D721Med (cell line): ENCODE measurements at regions not wholly inside any gene's neighbourhood (a gene's known extent, or its start where the extent isn't known, plus 50 kb on each side); places are given as distances from the start of the nearest gene placed in this dataset.

Experiments used
- DNase-seq: peaks from one replicate; pipeline ENCODE4 v3.0.0; 2011; ENCODE audit warnings: low spot score; ENCODE audit not compliant: insufficient read length
- FAIRE-seq: peaks from 2 replicates; lab custom pipeline; 2011; peaks lifted over from hg19 to GRCh38; lab: Jason Lieb, UNC
- TF ChIP-seq, protein P1 (sequence below): IDR thresholded peaks from 2 replicates; pipeline ENCODE4 v1.5.1; 2012; ENCODE audit warnings: mild to moderate bottlenecking, control low read depth; ENCODE audit not compliant: insufficient read depth; ENCODE audit errors: missing control alignments

DNA sequence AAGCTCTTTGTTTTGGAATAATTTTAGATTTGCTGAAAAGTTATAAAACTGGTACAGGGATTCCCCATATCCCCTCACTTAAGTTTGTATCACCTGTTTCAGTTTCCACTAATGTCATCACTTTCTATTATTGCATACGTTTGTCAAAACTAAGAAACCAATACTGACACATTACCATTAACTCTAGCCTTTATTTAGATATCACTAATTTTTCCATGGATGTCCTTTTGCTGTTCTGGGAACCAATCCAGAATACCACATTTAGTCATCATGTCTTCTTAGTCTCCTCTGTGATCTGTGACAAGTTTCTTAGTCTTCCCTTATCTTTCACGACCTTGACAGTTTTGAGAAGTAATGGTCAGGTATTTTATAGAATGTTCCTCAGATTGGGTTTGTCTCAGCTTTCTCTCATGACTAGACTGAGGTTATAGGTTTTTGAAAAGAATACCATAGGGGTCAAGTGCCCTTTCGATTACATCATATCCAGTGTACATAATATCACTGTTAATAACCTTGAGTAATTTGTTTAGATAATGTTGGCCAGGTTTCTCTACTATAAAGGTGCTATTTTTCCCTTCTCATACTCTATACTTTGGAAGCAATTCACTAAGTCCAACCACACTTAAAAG is 51.9 kb upstream of the NMUR2 start:
- no peak for DNase-seq
- TF ChIP-seq, protein P1, sequence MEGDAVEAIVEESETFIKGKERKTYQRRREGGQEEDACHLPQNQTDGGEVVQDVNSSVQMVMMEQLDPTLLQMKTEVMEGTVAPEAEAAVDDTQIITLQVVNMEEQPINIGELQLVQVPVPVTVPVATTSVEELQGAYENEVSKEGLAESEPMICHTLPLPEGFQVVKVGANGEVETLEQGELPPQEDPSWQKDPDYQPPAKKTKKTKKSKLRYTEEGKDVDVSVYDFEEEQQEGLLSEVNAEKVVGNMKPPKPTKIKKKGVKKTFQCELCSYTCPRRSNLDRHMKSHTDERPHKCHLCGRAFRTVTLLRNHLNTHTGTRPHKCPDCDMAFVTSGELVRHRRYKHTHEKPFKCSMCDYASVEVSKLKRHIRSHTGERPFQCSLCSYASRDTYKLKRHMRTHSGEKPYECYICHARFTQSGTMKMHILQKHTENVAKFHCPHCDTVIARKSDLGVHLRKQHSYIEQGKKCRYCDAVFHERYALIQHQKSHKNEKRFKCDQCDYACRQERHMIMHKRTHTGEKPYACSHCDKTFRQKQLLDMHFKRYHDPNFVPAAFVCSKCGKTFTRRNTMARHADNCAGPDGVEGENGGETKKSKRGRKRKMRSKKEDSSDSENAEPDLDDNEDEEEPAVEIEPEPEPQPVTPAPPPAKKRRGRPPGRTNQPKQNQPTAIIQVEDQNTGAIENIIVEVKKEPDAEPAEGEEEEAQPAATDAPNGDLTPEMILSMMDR = no peak
- no peak for FAIRE-seq

GRCh38 chr5:152462021-152462721 is 57.1 kb upstream of the NMUR2 start:
- TF ChIP-seq, protein P1 = peak; percentile 49
- FAIRE-seq = no peak

GRCh38 chr5:152464048-152464447 is 59.0 kb upstream of the NMUR2 start:
- DNase-seq (no peak), FAIRE-seq (no peak)
- TF ChIP-seq, protein P1 = no peak

More at GRCh38 chr5:152462021-152462721, 57.1 kb upstream of the NMUR2 start:
- DNase-seq = no peak

DNA sequence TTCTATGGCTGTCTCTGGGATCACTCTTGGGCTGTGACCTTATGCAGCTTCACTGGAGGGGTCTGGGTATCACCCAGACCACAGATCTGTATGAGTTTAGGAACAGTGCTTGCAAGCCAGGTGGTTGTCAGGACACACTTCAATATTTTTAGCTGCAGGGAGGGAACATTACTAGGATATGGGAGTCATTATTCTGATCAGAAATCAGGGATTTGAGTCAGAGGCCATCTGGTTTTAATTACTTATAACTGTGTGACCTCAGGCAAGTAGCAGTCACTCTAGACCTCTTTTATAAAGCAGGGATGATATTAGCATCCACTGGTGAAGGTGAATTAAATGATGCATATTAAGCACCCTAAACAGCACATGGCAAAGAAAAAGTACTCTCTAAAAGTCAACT is 60.1 kb upstream of the NMUR2 start:
- TF ChIP-seq, protein P1 = no peak
- FAIRE-seq = no peak
- DNase-seq = no peak

DNA sequence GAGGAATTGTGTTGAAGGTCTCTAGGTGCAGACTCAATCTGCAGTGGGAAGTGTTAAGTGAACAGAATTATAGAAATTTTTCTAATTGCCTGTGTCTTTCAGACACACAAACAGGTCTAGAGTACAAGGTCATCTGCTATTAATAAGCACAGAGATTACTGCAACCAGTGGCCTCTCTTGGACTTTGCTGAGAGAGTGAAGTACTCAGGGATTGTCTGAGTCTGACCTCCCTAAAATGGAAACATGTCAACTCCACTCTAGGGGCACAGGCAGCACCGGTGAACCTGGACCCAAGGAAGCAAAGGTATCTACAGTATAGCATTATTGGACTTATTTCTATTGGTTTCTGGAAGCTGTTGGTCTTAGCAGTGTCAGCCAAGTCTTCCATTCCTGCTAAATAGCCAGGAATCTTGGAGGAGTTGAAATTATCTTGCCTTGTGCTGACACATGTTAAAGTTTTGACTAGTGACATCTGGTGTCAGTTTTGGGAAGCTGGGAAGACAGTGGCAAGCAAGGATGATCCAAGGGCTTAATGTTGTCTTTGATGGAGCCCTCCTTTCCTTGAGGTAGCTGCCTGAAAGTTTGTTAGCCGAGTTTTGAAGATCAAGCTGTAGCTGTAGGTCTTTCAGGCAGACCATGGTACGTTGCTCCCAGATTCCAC is 61.1 kb upstream of the NMUR2 start:
- FAIRE-seq = no peak
- DNase-seq = no peak
- TF ChIP-seq, protein P1 = no peak

GRCh38 chr5:152470167-152470566 is 65.1 kb upstream of the NMUR2 start:
- TF ChIP-seq, protein P1 = no peak
- no peak for DNase-seq
- no peak for FAIRE-seq

DNA sequence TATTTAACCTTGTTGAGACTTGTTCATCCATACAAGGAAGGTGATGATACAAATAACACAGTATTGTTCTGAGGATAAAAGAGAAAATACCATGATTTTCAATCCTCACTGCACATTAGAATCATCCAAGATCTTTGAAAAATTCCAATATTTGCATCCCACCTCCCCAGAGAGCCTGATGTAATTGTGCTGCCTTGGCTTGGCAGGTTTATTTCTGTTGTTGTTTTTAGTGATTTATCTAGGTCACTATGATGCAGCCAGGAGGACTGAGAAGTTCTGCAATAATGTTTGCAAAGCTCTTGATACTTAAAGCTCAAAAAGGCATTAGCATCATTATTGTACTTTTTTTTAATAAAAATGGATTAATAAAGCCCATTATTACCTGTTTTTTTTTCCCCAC is 67.0 kb upstream of the NMUR2 start:
- TF ChIP-seq, protein P1 = no peak
- no peak for DNase-seq
- no peak for FAIRE-seq
